Fibroblast of the conjunctiva (primary cell): ENCODE measurements at regions not wholly inside any gene's neighbourhood (a gene's known extent, or its start where the extent isn't known, plus 50 kb on each side); places are given as distances from the start of the nearest gene placed in this dataset.
"Not testable (repeated sequence)": the region's sequence is repeated elsewhere in the genome, so short reads cannot be mapped to it uniquely, and the experiment has no call there.

Experiments used
- DNase-seq: peaks from one replicate; pipeline ENCODE4 v3.0.0-alpha.2; 2010; ENCODE audit warnings: low read depth

- peak; percentile 4 for DNase-seq
Measured at GRCh38 chr2:226578879-226579278, 220.7 kb downstream of the IRS1 start.

GRCh38 chr2:226578373-226578772 is 221.2 kb downstream of the IRS1 start:
- no peak for DNase-seq

GRCh38 chr2:226575928-226576327 is 223.7 kb downstream of the IRS1 start:
- no peak for DNase-seq

GRCh38 chr2:226573158-226573557 is 226.5 kb downstream of the IRS1 start:
- no peak for DNase-seq

GRCh38 chr2:226564667-226565066 is 235.0 kb downstream of the IRS1 start:
- DNase-seq: no peak

GRCh38 chr2:226561962-226562361 is 237.7 kb downstream of the IRS1 start:
- no peak for DNase-seq

GRCh38 chr2:226560325-226560724 is 239.3 kb downstream of the IRS1 start:
- no peak for DNase-seq

GRCh38 chr2:226559536-226559935 is 240.1 kb downstream of the IRS1 start:
- DNase-seq: no peak

GRCh38 chr2:226558418-226558817 is 241.2 kb downstream of the IRS1 start:
- no peak for DNase-seq

- DNase-seq: no peak
Measured at GRCh38 chr2:226556050-226556449, 243.6 kb downstream of the IRS1 start.

GRCh38 chr2:226554701-226555100 is 244.9 kb downstream of the IRS1 start:
- DNase-seq: peak; percentile 4

GRCh38 chr2:226553333-226553732 is 246.3 kb downstream of the IRS1 start:
- no peak for DNase-seq

- no peak for DNase-seq
Measured at GRCh38 chr2:226552571-226553285, 246.9 kb downstream of the IRS1 start.

GRCh38 chr2:226551522-226552250 is 247.9 kb downstream of the IRS1 start:
- no peak for DNase-seq

- no peak for DNase-seq
Measured at GRCh38 chr2:226550801-226551200, 248.8 kb downstream of the IRS1 start.

- no peak for DNase-seq
Measured at GRCh38 chr2:226548732-226549131, 250.9 kb downstream of the IRS1 start.

- DNase-seq: no peak
Measured at GRCh38 chr2:226544596-226545210, 254.9 kb downstream of the IRS1 start.

- no peak for DNase-seq
Measured at GRCh38 chr2:226540204-226540994, 259.2 kb downstream of the IRS1 start.

GRCh38 chr2:226536410-226536809 is 263.2 kb downstream of the IRS1 start:
- no peak for DNase-seq

- not testable (repeated sequence) for DNase-seq
Measured at GRCh38 chr2:226532976-226533375, 266.6 kb downstream of the IRS1 start.

- peak; percentile 41 for DNase-seq
Measured at GRCh38 chr2:226531061-226531810, 268.4 kb downstream of the IRS1 start.

- no peak for DNase-seq
Measured at GRCh38 chr2:226529556-226529955, 270.1 kb downstream of the IRS1 start.
